ENCODE measurements at regions not wholly inside any gene's neighbourhood (a gene's known extent, or its start where the extent isn't known, plus 50 kb on each side); places are given as distances from the start of the nearest gene placed in this dataset.

DNA sequence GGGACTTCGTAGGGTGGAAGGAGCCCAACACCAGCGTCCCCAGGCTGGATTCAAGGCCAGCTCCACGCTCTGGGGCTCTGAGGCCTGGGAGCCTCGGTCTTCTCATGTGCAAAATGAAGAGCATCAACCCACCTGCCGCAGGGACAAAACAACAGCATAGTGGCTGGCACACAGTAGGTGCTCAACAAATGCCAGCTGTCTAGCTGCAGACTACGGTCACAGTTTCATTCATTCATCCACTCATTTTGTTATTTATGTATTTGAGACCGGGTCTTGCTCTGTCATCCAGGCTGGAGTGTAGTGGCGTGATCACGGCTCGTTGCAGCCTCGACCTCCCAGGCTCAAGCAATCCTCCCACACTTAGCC, 60.7 kb downstream of the CEBPB start:
- H3K4me3 ChIP-seq (replicated peaks in 1 of 2; ENCODE audit: low read depth in 2 of 2, low read length in 2 of 2) = no peak overlapping the region
- TF ChIP-seq, protein P1, sequence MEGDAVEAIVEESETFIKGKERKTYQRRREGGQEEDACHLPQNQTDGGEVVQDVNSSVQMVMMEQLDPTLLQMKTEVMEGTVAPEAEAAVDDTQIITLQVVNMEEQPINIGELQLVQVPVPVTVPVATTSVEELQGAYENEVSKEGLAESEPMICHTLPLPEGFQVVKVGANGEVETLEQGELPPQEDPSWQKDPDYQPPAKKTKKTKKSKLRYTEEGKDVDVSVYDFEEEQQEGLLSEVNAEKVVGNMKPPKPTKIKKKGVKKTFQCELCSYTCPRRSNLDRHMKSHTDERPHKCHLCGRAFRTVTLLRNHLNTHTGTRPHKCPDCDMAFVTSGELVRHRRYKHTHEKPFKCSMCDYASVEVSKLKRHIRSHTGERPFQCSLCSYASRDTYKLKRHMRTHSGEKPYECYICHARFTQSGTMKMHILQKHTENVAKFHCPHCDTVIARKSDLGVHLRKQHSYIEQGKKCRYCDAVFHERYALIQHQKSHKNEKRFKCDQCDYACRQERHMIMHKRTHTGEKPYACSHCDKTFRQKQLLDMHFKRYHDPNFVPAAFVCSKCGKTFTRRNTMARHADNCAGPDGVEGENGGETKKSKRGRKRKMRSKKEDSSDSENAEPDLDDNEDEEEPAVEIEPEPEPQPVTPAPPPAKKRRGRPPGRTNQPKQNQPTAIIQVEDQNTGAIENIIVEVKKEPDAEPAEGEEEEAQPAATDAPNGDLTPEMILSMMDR (IDR thresholded peaks at IDR 0.05; ENCODE audit: low read depth, low read length) = no peak
- DNase-seq (ENCODE audit: low read depth in 2 of 2) = no peak

DNA sequence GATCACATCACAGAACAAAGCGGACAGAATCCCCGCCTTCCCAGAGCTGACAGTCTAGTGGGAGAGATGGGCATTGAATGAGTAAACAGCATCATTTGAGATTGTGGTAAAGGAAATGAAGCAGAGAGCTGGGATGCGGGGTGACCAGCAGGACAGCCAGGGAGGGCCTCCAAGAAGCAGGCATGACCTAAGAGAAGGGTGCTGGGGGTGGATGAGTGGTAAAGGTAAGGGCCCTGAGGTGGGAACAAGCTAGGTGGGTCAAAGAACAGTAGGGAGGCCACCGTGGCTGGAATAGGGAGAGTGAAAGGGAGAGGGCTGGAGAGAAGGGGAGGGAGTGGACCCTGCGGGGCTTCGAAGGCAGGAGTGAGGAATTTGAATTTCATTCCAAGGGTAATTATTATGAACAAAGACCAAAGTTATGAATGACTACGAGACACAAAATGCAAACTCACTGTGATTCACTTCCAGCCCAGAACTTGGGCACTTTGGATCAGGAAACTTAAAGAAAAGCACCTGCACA, 61.4 kb downstream of the CEBPB start:
- no peak overlapping the region for H3K4me3 ChIP-seq (replicated peaks in 1 of 2; ENCODE audit: low read depth in 2 of 2, low read length in 2 of 2)
- TF ChIP-seq, protein P1 (IDR thresholded peaks at IDR 0.05; ENCODE audit: low read depth, low read length) = no peak
- DNase-seq (ENCODE audit: low read depth in 2 of 2) = peak in 1 of 2 donors; percentile 60

DNA sequence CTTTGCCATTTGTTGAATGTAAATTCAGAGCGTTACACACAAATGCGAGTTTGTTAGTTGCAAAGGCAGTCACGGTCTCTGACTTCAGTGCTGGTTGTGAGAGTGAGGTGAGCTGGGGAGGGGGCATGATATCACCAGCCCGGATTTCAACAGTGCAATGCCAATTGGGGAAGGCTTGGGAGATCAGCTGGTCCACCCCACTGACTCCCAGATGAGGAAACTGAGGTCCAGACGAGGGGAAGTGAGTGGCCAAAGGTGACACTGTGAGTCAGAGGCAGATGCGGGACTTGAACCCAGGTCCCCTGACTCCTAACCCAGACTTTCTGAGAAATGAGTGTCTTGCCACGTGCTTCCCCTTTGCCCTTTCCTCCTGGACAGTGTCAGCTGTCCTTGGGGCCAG, 62.1 kb downstream of the CEBPB start:
- H3K4me3 ChIP-seq (replicated peaks in 1 of 2; ENCODE audit: low read depth in 2 of 2, low read length in 2 of 2) = no peak overlapping the region
- TF ChIP-seq, protein P1 (IDR thresholded peaks at IDR 0.05; ENCODE audit: low read depth, low read length) = no peak
- DNase-seq (ENCODE audit: low read depth in 2 of 2) = no peak

DNA sequence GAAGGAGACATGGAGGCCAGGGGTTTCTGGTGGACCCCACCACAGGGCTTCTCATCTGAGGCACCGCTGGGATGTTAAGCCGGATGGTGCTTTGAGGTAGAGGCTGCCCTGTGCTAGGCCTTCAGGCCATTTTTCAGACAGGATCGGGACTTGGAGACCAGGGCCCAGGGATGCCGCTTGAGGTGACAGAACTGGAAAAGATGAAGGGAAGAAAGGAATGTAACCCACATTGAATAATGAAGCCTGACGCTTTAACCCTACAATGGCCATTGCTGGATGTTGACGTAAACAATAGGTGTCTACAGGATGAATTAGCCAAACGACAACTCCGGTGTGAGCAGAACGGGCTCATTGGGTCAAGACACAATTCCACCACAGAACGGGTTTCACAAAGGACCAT, 62.5 kb downstream of the CEBPB start:
- no peak for DNase-seq (ENCODE audit: low read depth in 2 of 2)
- TF ChIP-seq, protein P1 (IDR thresholded peaks at IDR 0.05; ENCODE audit: low read depth, low read length) = no peak
- no peak overlapping the region for H3K4me3 ChIP-seq (replicated peaks in 1 of 2; ENCODE audit: low read depth in 2 of 2, low read length in 2 of 2)

DNA sequence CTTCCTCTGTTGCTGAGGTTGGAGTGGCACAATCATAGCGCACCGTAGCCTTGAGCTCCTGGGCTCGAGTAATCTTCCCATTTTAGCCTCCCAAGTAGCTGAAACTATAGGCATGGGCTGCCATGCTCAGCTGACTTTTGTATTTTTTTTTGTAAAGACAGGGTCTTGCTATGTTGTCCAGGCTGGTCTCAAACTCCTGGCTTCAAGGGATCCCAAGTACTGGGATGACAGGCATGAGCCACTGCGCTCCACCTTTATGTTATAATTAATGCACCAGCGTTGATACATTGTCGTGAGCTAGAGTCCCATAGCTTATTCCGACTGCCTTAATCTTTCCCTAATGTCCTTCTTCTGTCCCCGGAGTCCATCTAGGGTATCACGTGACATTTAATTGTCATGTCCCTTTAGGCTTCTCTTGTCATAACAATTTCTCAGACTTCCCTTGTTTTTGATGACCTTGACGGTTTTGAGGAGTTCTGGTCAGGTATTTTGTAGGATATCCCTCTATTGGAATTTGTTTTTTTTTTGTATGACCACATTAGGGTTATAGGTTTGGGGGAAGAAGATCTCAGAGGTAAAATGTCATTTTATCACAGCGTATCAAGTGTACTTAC, 63.9 kb downstream of the CEBPB start:
- TF ChIP-seq, protein P1 (IDR thresholded peaks at IDR 0.05; ENCODE audit: low read depth, low read length) = no peak
- no peak for DNase-seq (ENCODE audit: low read depth in 2 of 2)
- no peak overlapping the region for H3K4me3 ChIP-seq (replicated peaks in 1 of 2; ENCODE audit: low read depth in 2 of 2, low read length in 2 of 2)

DNA sequence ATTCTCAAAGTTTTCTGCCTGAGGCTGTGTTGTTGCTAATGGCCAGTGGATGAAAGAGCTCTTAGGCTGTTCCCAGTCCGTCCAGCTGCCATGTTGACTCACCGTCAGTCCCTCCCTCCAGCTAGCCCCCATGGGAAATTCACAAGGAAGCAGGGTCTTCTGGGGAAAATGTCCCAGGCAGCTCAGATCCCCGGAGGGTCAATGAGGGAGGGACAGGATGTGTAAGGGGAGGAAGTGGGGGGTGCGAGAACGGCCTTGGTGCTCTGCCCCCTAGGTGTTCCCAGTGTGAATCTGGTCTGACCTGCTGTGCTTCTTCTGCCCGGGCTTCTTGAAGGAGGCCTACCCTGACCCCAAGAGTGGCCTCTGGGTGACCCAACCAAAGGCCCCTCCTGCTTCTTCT, 65.9 kb downstream of the CEBPB start:
- TF ChIP-seq, protein P1 (IDR thresholded peaks at IDR 0.05; ENCODE audit: low read depth, low read length) = peak; percentile 3
- DNase-seq (ENCODE audit: low read depth in 2 of 2) = peak in 1 of 2 donors; percentile 49
- no peak overlapping the region for H3K4me3 ChIP-seq (replicated peaks in 1 of 2; ENCODE audit: low read depth in 2 of 2, low read length in 2 of 2)

DNA sequence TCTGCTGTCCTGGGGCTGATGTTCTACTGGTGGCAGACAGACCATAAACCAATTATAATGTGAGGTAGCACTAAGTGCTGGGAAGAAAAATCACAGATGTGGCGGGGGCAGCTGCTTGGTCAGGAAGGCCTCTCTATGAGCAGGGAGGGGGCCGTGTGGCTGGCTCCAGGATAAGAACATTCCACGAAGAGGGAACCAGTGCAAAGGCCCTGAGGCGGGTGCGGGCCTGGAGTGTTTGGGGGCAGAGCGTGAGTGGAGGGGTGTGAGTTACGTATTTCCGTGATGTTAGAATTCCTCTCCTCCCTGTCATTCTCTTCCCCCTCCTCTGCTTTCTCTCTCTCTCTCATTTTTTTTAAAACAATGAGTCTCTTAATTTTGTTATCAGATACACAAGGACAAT, 67.2 kb downstream of the CEBPB start:
- DNase-seq (ENCODE audit: low read depth in 2 of 2) = no peak
- TF ChIP-seq, protein P1 (IDR thresholded peaks at IDR 0.05; ENCODE audit: low read depth, low read length) = no peak
- no peak overlapping the region for H3K4me3 ChIP-seq (replicated peaks in 1 of 2; ENCODE audit: low read depth in 2 of 2, low read length in 2 of 2)

All from cardiac fibroblast (primary cell).